ENCODE measurements at regions not wholly inside any gene's neighbourhood (a gene's known extent, or its start where the extent isn't known, plus 50 kb on each side); places are given as distances from the start of the nearest gene placed in this dataset.
"Not testable (repeated sequence)": the region's sequence is repeated elsewhere in the genome, so short reads cannot be mapped to it uniquely, and the experiment has no call there.

- DNase-seq, result not testable (repeated sequence)
Measured at GRCh38 chr15:20286559-20286958, 255.0 kb downstream of the GOLGA6L6 start.

- not testable (repeated sequence) for DNase-seq
Measured at GRCh38 chr15:20285696-20286300, 255.8 kb downstream of the GOLGA6L6 start.

GRCh38 chr15:20284891-20285535, 256.6 kb downstream of the GOLGA6L6 start:
- DNase-seq, result not testable (repeated sequence)

GRCh38 chr15:20283651-20284050, 257.9 kb downstream of the GOLGA6L6 start:
- DNase-seq, result not testable (repeated sequence)

DNA sequence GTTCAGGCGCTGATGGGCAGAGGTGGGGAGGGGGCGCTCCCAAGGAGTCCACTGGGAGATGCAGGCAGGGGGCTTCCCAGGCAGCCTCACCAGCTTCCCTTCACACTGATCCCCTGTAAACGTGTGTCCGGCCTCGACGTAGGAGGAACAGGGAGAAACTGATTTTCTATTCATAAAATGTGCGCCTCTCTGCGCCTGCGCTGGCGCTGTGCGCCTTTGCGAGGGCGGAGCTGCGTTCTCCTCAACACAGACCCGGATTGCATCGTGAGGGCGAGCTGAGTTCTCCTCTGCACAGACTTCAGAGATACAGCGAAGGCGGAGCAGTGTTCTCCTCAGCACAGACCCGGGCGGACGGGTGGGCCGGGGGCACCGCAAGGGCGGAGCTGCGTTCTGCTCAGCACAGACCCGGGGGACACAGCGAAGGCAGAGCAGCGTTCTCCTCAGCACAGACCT, 259.1 kb downstream of the GOLGA6L6 start:
- not testable (repeated sequence) for DNase-seq

- DNase-seq, result not testable (repeated sequence)
Measured at GRCh38 chr15:20281567-20282275, 259.9 kb downstream of the GOLGA6L6 start.

- no peak for DNase-seq
Measured at GRCh38 chr15:20280933-20281463, 260.6 kb downstream of the GOLGA6L6 start.

DNA sequence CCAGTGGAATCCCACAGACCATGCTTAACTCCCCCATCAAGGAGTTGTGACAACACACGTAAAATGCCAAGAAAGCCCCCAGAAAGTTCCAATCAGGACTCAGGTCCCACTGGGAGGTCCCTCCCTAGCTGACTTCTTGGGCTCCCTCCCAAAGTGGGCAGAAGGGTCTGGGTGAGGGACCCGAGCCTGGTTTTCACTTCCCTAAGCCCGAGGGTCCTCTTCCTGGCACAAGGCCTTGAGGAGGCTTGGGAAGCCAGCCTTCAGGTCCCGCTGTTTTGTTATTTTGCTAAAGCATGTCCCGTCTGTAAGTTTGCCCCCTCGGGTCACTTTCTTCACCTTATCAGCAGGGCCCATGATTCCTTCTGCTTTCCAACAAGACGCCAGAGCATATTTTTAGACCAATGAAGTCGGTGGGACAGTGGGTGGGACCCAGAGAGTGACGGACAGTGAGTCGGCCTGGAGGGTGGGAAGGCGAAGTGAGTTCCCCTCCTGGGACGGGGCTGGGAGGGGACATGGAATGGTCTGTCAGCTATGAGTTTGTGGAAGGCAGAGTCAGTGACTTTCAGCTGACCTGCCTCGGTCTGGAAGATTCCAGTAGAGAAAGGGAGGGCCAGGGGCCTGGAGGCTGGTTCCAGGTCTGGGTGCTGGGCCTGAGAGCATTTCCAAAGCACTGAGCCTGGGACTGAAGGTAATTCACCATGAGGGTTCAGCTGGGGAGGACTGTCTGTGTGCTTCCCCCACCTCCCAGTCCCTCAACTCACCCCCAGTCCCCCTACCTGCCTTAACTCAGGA, 261.3 kb downstream of the GOLGA6L6 start:
- DNase-seq, result not testable (repeated sequence)

- DNase-seq, result not testable (repeated sequence)
Measured at GRCh38 chr15:20279056-20279455, 262.5 kb downstream of the GOLGA6L6 start.

- not testable (repeated sequence) for DNase-seq
Measured at GRCh38 chr15:20278376-20278775, 263.2 kb downstream of the GOLGA6L6 start.

DNA sequence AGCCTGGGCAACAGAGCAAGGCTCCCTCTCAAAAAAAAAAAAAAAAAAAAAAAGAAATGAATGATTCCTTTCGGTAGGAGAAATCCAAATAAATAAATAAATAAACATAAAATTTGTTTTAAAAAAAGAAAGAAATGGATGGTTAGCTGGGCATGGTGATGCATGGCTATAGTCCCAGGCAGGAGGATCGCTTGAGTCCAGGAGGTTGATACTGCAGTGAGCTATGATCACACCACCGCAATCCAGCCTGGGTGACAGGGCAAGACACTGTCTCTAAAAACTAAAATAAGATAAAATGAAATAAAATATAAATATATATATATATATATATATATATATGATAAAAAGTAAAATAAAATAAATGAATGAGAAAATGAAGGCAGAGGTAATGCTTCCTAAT, 264.1 kb downstream of the GOLGA6L6 start:
- not testable (repeated sequence) for DNase-seq

DNA sequence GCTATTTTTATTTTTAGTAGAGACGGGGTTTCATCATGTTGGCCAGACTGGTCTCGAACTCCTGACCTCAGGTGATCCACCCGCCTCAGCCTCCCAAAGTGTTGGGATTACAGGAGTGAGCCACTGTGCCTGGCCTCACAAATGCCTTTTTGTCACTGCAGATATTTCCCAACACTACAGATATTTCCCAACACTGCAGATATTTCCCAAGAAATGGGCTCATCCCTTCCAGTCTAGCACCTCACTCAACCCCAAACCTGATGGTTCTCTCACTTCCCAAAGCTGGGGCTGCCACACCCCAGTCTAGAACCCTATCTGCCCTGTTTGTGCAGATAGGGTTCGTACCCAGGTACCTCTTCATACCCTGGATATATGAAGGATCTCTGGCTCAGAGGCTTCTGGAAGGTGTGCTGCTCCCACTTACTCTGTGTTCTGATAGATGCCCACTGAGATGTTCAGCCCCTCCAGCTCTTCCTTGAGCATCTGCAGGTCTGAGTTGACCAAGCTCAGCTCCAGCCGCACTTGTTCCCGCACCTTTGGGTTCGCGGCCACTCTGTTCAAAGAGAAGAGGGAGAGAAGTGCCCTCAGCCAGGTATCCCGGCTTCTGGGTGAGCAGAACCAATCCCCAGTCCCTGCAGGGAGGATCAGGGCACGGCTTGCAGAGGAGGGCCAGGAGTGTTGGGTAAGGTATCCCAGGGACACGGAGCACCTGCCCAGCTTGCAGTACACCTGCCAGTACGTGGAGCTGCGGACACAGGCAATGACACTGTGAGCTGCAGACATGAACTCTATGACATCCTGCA, 265.1 kb downstream of the GOLGA6L6 start:
- DNase-seq, result not testable (repeated sequence)

DNA sequence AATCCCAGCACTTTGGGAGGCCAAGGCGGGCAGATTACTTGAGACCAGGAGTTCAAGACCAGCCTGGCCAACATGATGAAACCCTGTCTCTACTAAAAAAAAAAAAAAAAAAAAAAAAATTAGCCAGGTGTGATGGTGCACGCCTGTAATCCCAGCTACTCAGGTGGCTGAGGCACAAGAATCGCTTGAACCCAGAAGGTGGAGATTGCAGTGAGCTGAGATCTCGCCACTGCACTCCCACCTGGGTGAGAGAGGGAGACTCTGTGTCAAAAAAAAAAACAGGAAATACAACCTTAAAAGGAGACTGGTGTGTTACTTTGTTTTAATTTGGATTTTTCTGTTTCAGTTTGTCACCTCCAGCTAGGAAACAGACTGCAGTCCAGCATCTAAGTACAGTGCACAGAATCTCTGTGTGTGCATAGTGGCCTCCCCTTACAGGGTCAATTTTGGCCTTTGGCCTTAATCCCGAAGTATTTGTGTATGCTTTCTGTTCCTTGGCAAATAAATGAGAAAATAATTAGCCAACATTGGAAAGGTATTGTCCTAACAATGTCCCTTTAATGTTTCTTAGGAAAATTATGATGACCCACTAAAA, 266.1 kb downstream of the GOLGA6L6 start:
- not testable (repeated sequence) for DNase-seq

- no peak for DNase-seq
Measured at GRCh38 chr15:20272422-20273184, 269.0 kb downstream of the GOLGA6L6 start.

- DNase-seq, result no peak
Measured at GRCh38 chr15:20271647-20272046, 270.0 kb downstream of the GOLGA6L6 start.

GRCh38 chr15:20269956-20270355, 271.6 kb downstream of the GOLGA6L6 start:
- not testable (repeated sequence) for DNase-seq

DNA sequence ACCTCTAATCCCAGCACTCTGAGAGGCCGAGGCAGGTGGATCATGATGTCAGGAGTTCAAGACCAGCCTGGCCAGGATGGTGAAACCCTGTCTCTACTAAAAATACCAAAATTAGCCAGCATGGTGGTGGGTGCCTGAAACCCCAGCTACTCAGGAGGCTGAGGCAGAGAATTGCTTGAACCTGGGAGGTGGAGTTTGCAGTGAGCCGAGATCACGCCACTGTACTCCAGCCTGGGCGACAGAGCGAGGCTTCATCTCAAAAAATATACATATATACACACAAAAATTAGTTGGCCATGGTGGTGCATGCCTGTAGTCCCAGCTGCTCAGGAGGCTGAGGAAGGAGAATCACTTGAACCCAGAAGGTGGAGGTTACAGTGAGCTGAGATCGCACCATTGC, 273.6 kb downstream of the GOLGA6L6 start:
- DNase-seq, result not testable (repeated sequence)

DNA sequence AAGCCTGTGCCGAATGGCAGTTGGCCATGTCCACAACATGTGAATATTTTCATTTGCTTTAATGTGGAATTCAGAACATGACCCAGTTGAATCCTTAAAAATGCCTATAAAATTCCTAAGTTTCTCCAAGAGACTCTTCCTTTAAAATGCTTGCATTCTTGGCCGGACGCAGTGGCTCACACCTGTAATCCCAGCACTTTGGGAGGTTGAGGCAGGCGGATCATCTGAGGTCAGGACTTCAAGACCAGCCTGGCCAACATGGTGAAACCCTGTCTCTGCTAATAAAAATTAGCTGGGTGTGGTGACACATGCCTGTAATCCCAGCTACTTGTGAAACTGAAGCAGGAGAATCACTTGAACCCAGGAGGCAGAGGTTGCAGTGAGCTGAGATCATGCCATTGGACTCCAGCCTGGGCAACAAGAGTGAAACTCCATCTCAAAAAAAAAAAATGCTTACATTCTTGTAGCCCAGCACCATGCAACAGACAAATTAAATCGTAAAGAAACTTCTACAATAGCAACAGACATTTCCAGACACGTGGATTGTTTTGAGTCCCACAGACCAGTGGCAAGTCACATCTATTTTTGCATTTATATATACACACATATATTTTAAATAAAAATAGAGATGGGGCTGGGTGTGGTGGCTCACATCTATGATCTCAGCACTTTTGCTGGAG, 274.4 kb downstream of the GOLGA6L6 start:
- DNase-seq, result not testable (repeated sequence)

- DNase-seq, result not testable (repeated sequence)
Measured at GRCh38 chr15:20265710-20266109, 275.9 kb downstream of the GOLGA6L6 start.
